ENCODE measurements at regions not wholly inside any gene's neighbourhood (a gene's known extent, or its start where the extent isn't known, plus 50 kb on each side); places are given as distances from the start of the nearest gene placed in this dataset.

- TF ChIP-seq CTCF (IDR thresholded peaks at IDR 0.05) (no peak), EP300 (IDR thresholded peaks at IDR 0.05) (no peak), POLR2A (IDR thresholded peaks at IDR 0.05) (no peak), POLR2AphosphoS5 (IDR thresholded peaks at IDR 0.05) (no peak)
- H3K9me3 ChIP-seq = no peaks in the 10 kb centered on the region
- H3K27ac ChIP-seq = no peak overlapping the region
- H3K36me3 ChIP-seq = no peaks in the 10 kb centered on the region
- no peak overlapping the region for H3K4me3 ChIP-seq
- intact Hi-C loops (cut with DNase I) = no loop called here
- no peaks in the 10 kb centered on the region for H3K27me3 ChIP-seq
- no peaks in the 10 kb centered on the region for H3K4me1 ChIP-seq
- no peak for DNase-seq
- 77 to 80% methylated on average over 7 of the region's 7 CpGs for WGBS, 2 donors
Observed at GRCh38 chr10:2831509-2831908, 235.8 kb upstream of the PFKP start.

- Histone ChIP-seq H3K27me3 (no peaks in the 10 kb centered on the region), H3K9me3 (no peaks in the 10 kb centered on the region), H3K36me3 (no peaks in the 10 kb centered on the region), H3K4me3 (no peak overlapping the region), H3K27ac (no peak overlapping the region), H3K4me1 (no peaks in the 10 kb centered on the region)
- no peak for DNase-seq
- 80 to 86% methylated on average over 14 of the region's 14 CpGs for WGBS, 2 donors
- intact Hi-C loops (cut with DNase I) = no loop called here
- TF ChIP-seq POLR2A (IDR thresholded peaks at IDR 0.05) = no peak
- no peak for TF ChIP-seq EP300 (IDR thresholded peaks at IDR 0.05)
- TF ChIP-seq POLR2AphosphoS5 (IDR thresholded peaks at IDR 0.05) = no peak
- no peak for TF ChIP-seq CTCF (IDR thresholded peaks at IDR 0.05)
Observed at GRCh38 chr10:2828741-2829140, 238.6 kb upstream of the PFKP start.

- WGBS, 2 donors = 43 to 79% methylated on average over 2 of the region's 2 CpGs
- no peak for DNase-seq
- H3K36me3 ChIP-seq = no peaks in the 10 kb centered on the region
- no peaks in the 10 kb centered on the region for H3K27me3 ChIP-seq
- TF ChIP-seq CTCF (IDR thresholded peaks at IDR 0.05) (no peak), EP300 (IDR thresholded peaks at IDR 0.05) (no peak), POLR2A (IDR thresholded peaks at IDR 0.05) (no peak), POLR2AphosphoS5 (IDR thresholded peaks at IDR 0.05) (no peak)
- H3K9me3 ChIP-seq = no peaks in the 10 kb centered on the region
- H3K4me3 ChIP-seq = no peak overlapping the region
- H3K27ac ChIP-seq = no peak overlapping the region
- H3K4me1 ChIP-seq = no peaks in the 10 kb centered on the region
- intact Hi-C loops (cut with DNase I) = no loop called here
Observed at GRCh38 chr10:2826675-2827074, 240.7 kb upstream of the PFKP start.

GRCh38 chr10:2825841-2826240, 241.5 kb upstream of the PFKP start:
- no peaks in the 10 kb centered on the region for H3K9me3 ChIP-seq
- no peaks in the 10 kb centered on the region for H3K36me3 ChIP-seq
- H3K27ac ChIP-seq = no peak overlapping the region
- DNase-seq = no peak
- H3K4me1 ChIP-seq = no peaks in the 10 kb centered on the region
- no peaks in the 10 kb centered on the region for H3K27me3 ChIP-seq
- TF ChIP-seq EP300 (IDR thresholded peaks at IDR 0.05) = no peak
- no peak for TF ChIP-seq POLR2A (IDR thresholded peaks at IDR 0.05)
- no peak for TF ChIP-seq CTCF (IDR thresholded peaks at IDR 0.05)
- no peak for TF ChIP-seq POLR2AphosphoS5 (IDR thresholded peaks at IDR 0.05)
- 86 to 91% methylated on average over 4 of the region's 4 CpGs for WGBS, 2 donors
- intact Hi-C loops (cut with DNase I) = no loop called here
- no peak overlapping the region for H3K4me3 ChIP-seq

GRCh38 chr10:2817940-2818636, 249.3 kb upstream of the PFKP start:
- no peaks in the 10 kb centered on the region for H3K9me3 ChIP-seq
- no peaks in the 10 kb centered on the region for H3K36me3 ChIP-seq
- no peak overlapping the region for H3K4me3 ChIP-seq
- peak overlapping the region in 1 of 4 donors; percentile 36 for H3K27ac ChIP-seq
- H3K4me1 ChIP-seq = no peaks in the 10 kb centered on the region
- intact Hi-C loops (cut with DNase I) = no loop called here
- H3K27me3 ChIP-seq = no peaks in the 10 kb centered on the region
- DNase-seq = no peak
- WGBS, 2 donors = 72 to 78% methylated on average over 20 of the region's 20 CpGs
- TF ChIP-seq POLR2A (IDR thresholded peaks at IDR 0.05) (no peak), EP300 (IDR thresholded peaks at IDR 0.05) (no peak), CTCF (IDR thresholded peaks at IDR 0.05) (no peak), POLR2AphosphoS5 (IDR thresholded peaks at IDR 0.05) (no peak)

All from sigmoid colon (tissue), 6 donors.